K562 (cell line): ENCODE measurements at regions not wholly inside any gene's neighbourhood (a gene's known extent, or its start where the extent isn't known, plus 50 kb on each side); places are given as distances from the start of the nearest gene placed in this dataset.

ENCODE experiments used
- ATAC-seq: fragments of 200-7000 bp; cut with Tn5 transposase; 3 replicates; pipeline ENCODE4 v1.9.1; 2020; ENCODE audit warnings: moderate library complexity
- BruUV-seq: library from RNA; stranded (reverse); fragments of 400-500 nt; replicated peaks from 2 replicates; lab custom pipeline; 2021; lab: Mats Ljungman, UMichigan
- CTCF ChIA-PET: fragments of 300-600 bp; formaldehyde crosslinking; extraction: SDS; loops from one replicate; lab custom pipeline; 2021; ENCODE audit warnings: low intra/inter-chr PET ratio; lab: Yijun Ruan, JAX
- POLR2A ChIA-PET: fragments of 300-600, 350-650 bp; sonication (Branson Sonifier 250); formaldehyde crosslinking; extraction: SDS; loops from one replicate; lab custom pipeline; 2021; ENCODE audit warnings: antibody characterized with exemption, inconsistent platforms; lab: Yijun Ruan, JAX
- DNase-seq, 4 experiments: peaks; one replicate each; pipeline versions ENCODE4 v3.0.0 to v3.0.0-alpha.2; 2011 to 2018; ENCODE audit warnings: low spot score in 3 of 4, mixed read lengths in 3 of 4; ENCODE audit errors: extremely low read depth in 1 of 4
- FAIRE-seq: peaks from 2 replicates; lab custom pipeline; 2011; peaks lifted over from hg19 to GRCh38; lab: Jason Lieb, UNC
- H2AFZ ChIP-seq: 2 replicates; pipeline ENCODE4 v1.6.0; 2011; ENCODE audit warnings: low read depth, low read length, control low read depth, inconsistent platforms
- H3K27ac ChIP-seq: fragments of 200-600 bp; 3 replicates; pipeline ENCODE4 v1.8.0; 2011; ENCODE audit warnings: low read depth, mild to moderate bottlenecking, control low read depth, inconsistent platforms, low read length, moderate library complexity, mixed read lengths; ENCODE audit errors: extremely low read depth
- H3K27me3 ChIP-seq, 2 experiments: fragments of 300-600 bp in 1 of 2; 2 replicates in 1 of 2; 3 replicates in 1 of 2; pipeline versions ENCODE4 v1.6.0 to v1.8.0; 2011; ENCODE audit warnings: inconsistent platforms in 2 of 2, low read length in 2 of 2, mild to moderate bottlenecking in 1 of 2, mixed read lengths in 1 of 2, moderate library complexity in 1 of 2; ENCODE audit not compliant: control insufficient read depth in 2 of 2, insufficient read depth in 2 of 2
- H3K36me3 ChIP-seq: fragments of 300-600 bp; 3 replicates; pipeline ENCODE4 v1.8.0; 2011; ENCODE audit warnings: mild to moderate bottlenecking, low read length, inconsistent platforms; ENCODE audit not compliant: control insufficient read depth, insufficient read depth
- H3K4me1 ChIP-seq, 2 experiments: fragments of 200-600 bp in 1 of 2; replicated peaks in 1 of 2; 2 replicates in 1 of 2; 3 replicates in 1 of 2; pipeline versions ENCODE4 v1.5.1 to v1.8.0; 2011; ENCODE audit warnings: inconsistent platforms in 2 of 2, low read length in 2 of 2, mild to moderate bottlenecking in 1 of 2, mixed read lengths in 1 of 2, moderate library complexity in 1 of 2; ENCODE audit not compliant: control insufficient read depth in 2 of 2, insufficient read depth in 2 of 2
- H3K4me2 ChIP-seq: 2 replicates; pipeline ENCODE4 v1.6.1; 2011; ENCODE audit warnings: low read length, control low read depth, inconsistent platforms, mixed read lengths; ENCODE audit not compliant: insufficient read depth
- H3K4me3 ChIP-seq: fragments of 200-600 bp; sonication (generic), shearing (Covaris generic); 2 replicates; pipeline ENCODE4 v1.5.1; 2016; ENCODE audit warnings: control low read depth, inconsistent platforms
- H3K79me2 ChIP-seq: fragments of 200-600 bp; 3 replicates; pipeline ENCODE4 v1.8.0; 2011; ENCODE audit warnings: low read length, inconsistent platforms; ENCODE audit not compliant: control insufficient read depth, insufficient read depth
- H3K9ac ChIP-seq, 2 experiments: 2 replicates each; pipeline versions ENCODE4 v1.6.0 to v1.6.1; 2011; ENCODE audit warnings: low read depth in 2 of 2, low read length in 2 of 2, control low read depth in 1 of 2, inconsistent platforms in 1 of 2, mild to moderate bottlenecking in 1 of 2, mixed read lengths in 1 of 2; ENCODE audit not compliant: insufficient read depth in 1 of 2
- H3K9me1 ChIP-seq: one replicate; pipeline ENCODE4 v1.6.0; 2011; ENCODE audit warnings: inconsistent platforms, mild to moderate bottlenecking, low read length, moderate library complexity; ENCODE audit not compliant: control insufficient read depth, insufficient read depth
- H3K9me3 ChIP-seq: replicated peaks from 2 replicates; pipeline ENCODE4 v1.5.1; 2011; ENCODE audit warnings: low read depth, low read length, inconsistent platforms; ENCODE audit not compliant: control insufficient read depth, insufficient read depth
- H4K20me1 ChIP-seq: replicated peaks from 2 replicates; pipeline ENCODE4 v1.6.1; 2011; ENCODE audit warnings: low read length, inconsistent platforms, mixed read lengths; ENCODE audit not compliant: control insufficient read depth, insufficient read depth
- BCL6 ChIP-seq: fragments of 250-450 bp; sonication (Bioruptor Pico); IDR thresholded peaks from 2 replicates; pipeline ENCODE4 v1.4.0; 2020
- CHCHD3 ChIP-seq: fragments of 250-450 bp; sonication (Bioruptor Pico); IDR thresholded peaks from 2 replicates; pipeline ENCODE4 v2.1.2; 2022; ENCODE audit warnings: mild to moderate bottlenecking
- DIDO1 ChIP-seq: fragments of 450-650 bp; IDR thresholded peaks from 2 replicates; pipeline ENCODE4 v1.6.1; 2016; ENCODE audit warnings: low read depth, missing biosample characterization, missing genetic modification characterization
- HDAC6 ChIP-seq: IDR thresholded peaks from 2 replicates; pipeline ENCODE4 v1.6.1; 2012; ENCODE audit warnings: low read depth, mild to moderate bottlenecking, control low read depth, inconsistent platforms, low read length, moderate library complexity
- HOXB6 ChIP-seq: fragments of 250-450 bp; sonication (Bioruptor Pico); IDR thresholded peaks from 2 replicates; pipeline ENCODE4 v1.5.1; 2022; ENCODE audit warnings: mild to moderate bottlenecking, borderline replicate concordance
- NR4A1 ChIP-seq, 2 experiments: fragments of 250-450 bp in 1 of 2; fragments of 450-650 bp in 1 of 2; sonication (Bioruptor Pico) in 1 of 2; IDR thresholded peaks; 2 replicates each; pipeline versions ENCODE4 v1.4.0 to v1.6.1; 2016 to 2020; ENCODE audit warnings: mild to moderate bottlenecking in 2 of 2, missing compliant biosample characterization in 1 of 2, missing genetic modification characterization in 1 of 2, moderate library complexity in 1 of 2
- PCBP1 ChIP-seq: fragments of 200-400 bp; formaldehyde crosslinking; IDR thresholded peaks from 2 replicates; pipeline ENCODE4 v1.6.1; 2018; ENCODE audit warnings: mild to moderate bottlenecking, low read depth, low read length; ENCODE audit not compliant: poor library complexity, severe bottlenecking
- POLR2A ChIP-seq: fragments of 450-650 bp; conservative IDR thresholded peaks from 2 replicates; pipeline ENCODE4 v1.6.1; 2016
- RFX5 ChIP-seq: IDR thresholded peaks from 2 replicates; pipeline ENCODE4 v1.6.1; 2011; ENCODE audit warnings: low read depth, mild to moderate bottlenecking, improper control_type of control experiment, low read length
- SAP30 ChIP-seq: fragments of 200-600 bp; sonication (generic); IDR thresholded peaks from 2 replicates; pipeline ENCODE4 v1.6.1; 2012; ENCODE audit warnings: borderline replicate concordance, low read depth, mild to moderate bottlenecking, moderate library complexity, low read length, control low read depth, inconsistent platforms; ENCODE audit not compliant: insufficient read depth, poor library complexity, severe bottlenecking
- TEAD4 ChIP-seq, 2 experiments: sonication (generic) in 1 of 2; formaldehyde crosslinking in 1 of 2; IDR thresholded peaks; 2 replicates each; pipeline versions ENCODE4 v1.6.1 to v1.8.0; 2012 to 2022; ENCODE audit warnings: borderline replicate concordance in 1 of 2, inconsistent platforms in 1 of 2, low read length in 1 of 2, mild to moderate bottlenecking in 1 of 2, missing genetic modification reagents in 1 of 2
- ZNF586 ChIP-seq: fragments of 450-650 bp; formaldehyde crosslinking; conservative IDR thresholded peaks from 2 replicates; pipeline ENCODE4 v1.4.0; 2020; ENCODE audit warnings: mild to moderate bottlenecking, moderate library complexity
- WGBS: fragments of 100-300 bp; shearing (Covaris generic); methylation state at CpG from one replicate; pipeline ENCODE4 v1.1.6; 2016; ENCODE audit warnings: low coverage, mixed read lengths; ENCODE audit not compliant: insufficient coverage; ENCODE audit errors: missing lambda C conversion rate; 5-methylcytosine and 5-hydroxymethylcytosine counted together
- in situ Hi-C: fragments of 300-500 bp; cut with MboI; formaldehyde crosslinking; loops from 4 replicates; pipeline ENCODE4 v1.15.0; 2018; ENCODE audit warnings: inconsistent platforms, mixed read lengths
- intact Hi-C: fragments of 100-400 bp; cut with micrococcal nuclease; formaldehyde crosslinking; loops from 2 replicates; pipeline ENCODE4 v1.14.2; 2022
- TF ChIP-seq, protein P1 (sequence below): fragments of 250-450 bp; sonication (Bioruptor Pico); IDR thresholded peaks from 2 replicates; pipeline ENCODE4 v1.4.0; 2020

- CTCF ChIA-PET = no interaction called here
- BruUV-seq = no TSS peak
- in situ Hi-C loops = no loop called here
Observed at GRCh38 chr5:153130296-153130695, 360.2 kb upstream of the GRIA1 start.

GRCh38 chr5:153135411-153135810, 355.1 kb upstream of the GRIA1 start:
- H3K9ac ChIP-seq = no peak overlapping the region
- POLR2A ChIA-PET = no interaction called here
- H3K27me3 ChIP-seq = no peaks in the 10 kb centered on the region
- no peak overlapping the region for H3K27ac ChIP-seq
- H3K9me3 ChIP-seq = no peaks in the 10 kb centered on the region
- no peaks in the 10 kb centered on the region for H3K36me3 ChIP-seq
- DNase-seq (no peak), ATAC-seq (no peak), FAIRE-seq (no peak)
- no peaks in the 10 kb centered on the region for H3K9me1 ChIP-seq
- no peak overlapping the region for H2AFZ ChIP-seq
- no peak overlapping the region for H3K4me2 ChIP-seq
- no peaks in the 10 kb centered on the region for H3K79me2 ChIP-seq
- H3K4me3 ChIP-seq = no peak overlapping the region
- intact Hi-C loops = no loop called here
- no peaks in the 10 kb centered on the region for H4K20me1 ChIP-seq
- H3K4me1 ChIP-seq = no peaks in the 10 kb centered on the region
- BruUV-seq = no TSS peak
- CTCF ChIA-PET = no interaction called here
- 0% methylated on average over 4 of the region's 4 CpGs for WGBS
- in situ Hi-C loops = no loop called here
- TF ChIP-seq HDAC6 (no peak), NR4A1 (CRISPR knock-in tag; IDR thresholded peaks at IDR 0.05) (no peak), NR4A1 (tag; IDR thresholded peaks at IDR 0.05) (no peak), SAP30 (no peak), RFX5 (no peak), BCL6 (CRISPR knock-in tag) (no peak), HOXB6 (CRISPR knock-in tag) (no peak)
- TF ChIP-seq, protein P1, sequence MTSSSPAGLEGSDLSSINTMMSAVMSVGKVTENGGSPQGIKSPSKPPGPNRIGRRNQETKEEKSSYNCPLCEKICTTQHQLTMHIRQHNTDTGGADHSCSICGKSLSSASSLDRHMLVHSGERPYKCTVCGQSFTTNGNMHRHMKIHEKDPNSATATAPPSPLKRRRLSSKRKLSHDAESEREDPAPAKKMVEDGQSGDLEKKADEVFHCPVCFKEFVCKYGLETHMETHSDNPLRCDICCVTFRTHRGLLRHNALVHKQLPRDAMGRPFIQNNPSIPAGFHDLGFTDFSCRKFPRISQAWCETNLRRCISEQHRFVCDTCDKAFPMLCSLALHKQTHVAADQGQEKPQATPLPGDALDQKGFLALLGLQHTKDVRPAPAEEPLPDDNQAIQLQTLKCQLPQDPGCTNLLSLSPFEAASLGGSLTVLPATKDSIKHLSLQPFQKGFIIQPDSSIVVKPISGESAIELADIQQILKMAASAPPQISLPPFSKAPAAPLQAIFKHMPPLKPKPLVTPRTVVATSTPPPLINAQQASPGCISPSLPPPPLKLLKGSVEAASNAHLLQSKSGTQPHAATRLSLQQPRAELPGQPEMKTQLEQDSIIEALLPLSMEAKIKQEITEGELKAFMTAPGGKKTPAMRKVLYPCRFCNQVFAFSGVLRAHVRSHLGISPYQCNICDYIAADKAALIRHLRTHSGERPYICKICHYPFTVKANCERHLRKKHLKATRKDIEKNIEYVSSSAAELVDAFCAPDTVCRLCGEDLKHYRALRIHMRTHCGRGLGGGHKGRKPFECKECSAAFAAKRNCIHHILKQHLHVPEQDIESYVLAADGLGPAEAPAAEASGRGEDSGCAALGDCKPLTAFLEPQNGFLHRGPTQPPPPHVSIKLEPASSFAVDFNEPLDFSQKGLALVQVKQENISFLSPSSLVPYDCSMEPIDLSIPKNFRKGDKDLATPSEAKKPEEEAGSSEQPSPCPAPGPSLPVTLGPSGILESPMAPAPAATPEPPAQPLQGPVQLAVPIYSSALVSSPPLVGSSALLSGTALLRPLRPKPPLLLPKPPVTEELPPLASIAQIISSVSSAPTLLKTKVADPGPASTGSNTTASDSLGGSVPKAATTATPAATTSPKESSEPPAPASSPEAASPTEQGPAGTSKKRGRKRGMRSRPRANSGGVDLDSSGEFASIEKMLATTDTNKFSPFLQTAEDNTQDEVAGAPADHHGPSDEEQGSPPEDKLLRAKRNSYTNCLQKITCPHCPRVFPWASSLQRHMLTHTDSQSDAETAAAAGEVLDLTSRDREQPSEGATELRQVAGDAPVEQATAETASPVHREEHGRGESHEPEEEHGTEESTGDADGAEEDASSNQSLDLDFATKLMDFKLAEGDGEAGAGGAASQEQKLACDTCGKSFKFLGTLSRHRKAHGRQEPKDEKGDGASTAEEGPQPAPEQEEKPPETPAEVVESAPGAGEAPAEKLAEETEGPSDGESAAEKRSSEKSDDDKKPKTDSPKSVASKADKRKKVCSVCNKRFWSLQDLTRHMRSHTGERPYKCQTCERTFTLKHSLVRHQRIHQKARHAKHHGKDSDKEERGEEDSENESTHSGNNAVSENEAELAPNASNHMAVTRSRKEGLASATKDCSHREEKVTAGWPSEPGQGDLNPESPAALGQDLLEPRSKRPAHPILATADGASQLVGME = no peak

More at GRCh38 chr5:153130296-153130695, 360.2 kb upstream of the GRIA1 start:
- intact Hi-C loops = no loop called here
- ATAC-seq (no peak), FAIRE-seq (no peak), DNase-seq (no peak)
- Histone ChIP-seq H2AFZ (no peak overlapping the region), H3K9ac (no peak overlapping the region), H3K9me1 (no peaks in the 10 kb centered on the region), H3K4me2 (no peak overlapping the region), H3K4me1 (no peaks in the 10 kb centered on the region), H4K20me1 (no peaks in the 10 kb centered on the region), H3K9me3 (no peaks in the 10 kb centered on the region), H3K4me3 (no peak overlapping the region), H3K79me2 (no peaks in the 10 kb centered on the region), H3K36me3 (no peaks in the 10 kb centered on the region), H3K27me3 (no peaks in the 10 kb centered on the region), H3K27ac (no peak overlapping the region)
- POLR2A ChIA-PET = no interaction called here
- TF ChIP-seq CHCHD3 (no peak), PCBP1 (no peak), TEAD4 (IDR thresholded peaks at IDR 0.05; ENCODE audit: low read length) (no peak), TEAD4 (CRISPR knock-in tag; IDR thresholded peaks at IDR 0.05; ENCODE audit: borderline replicate concordance) (no peak), POLR2A (no peak), ZNF586 (CRISPR knock-in tag) (no peak), DIDO1 (no peak)
- 0% methylated on average over 1 of the region's 1 CpG for WGBS
